ENCODE measurements at regions not wholly inside any gene's neighbourhood (a gene's known extent, or its start where the extent isn't known, plus 50 kb on each side); places are given as distances from the start of the nearest gene placed in this dataset.
"Not testable (repeated sequence)": the region's sequence is repeated elsewhere in the genome, so short reads cannot be mapped to it uniquely, and the experiment has no call there.

- not testable (repeated sequence) for H3K4me1 ChIP-seq; H3K4me3 Mint-ChIP-seq; H3K27ac Mint-ChIP-seq; H3K9me3 ChIP-seq (ENCODE audit: low read depth); H3K79me2 ChIP-seq (ENCODE audit: low read depth); H3K4me2 ChIP-seq; H3F3A ChIP-seq (ENCODE audit: low read depth); H3K4me3 ChIP-seq; DNase-seq (ENCODE audit: low spot score); H3K36me3 Mint-ChIP-seq; H3K36me3 ChIP-seq; H3K27ac ChIP-seq; H3K27me3 Mint-ChIP-seq (ENCODE audit: insufficient read depth, low read depth); H3K27me3 ChIP-seq; H2AFZ ChIP-seq (replicated peaks); H3K4me1 Mint-ChIP-seq; H4K20me1 ChIP-seq (ENCODE audit: low read depth); H3K9ac ChIP-seq
- peaks cover 18% of the 10 kb centered on the region for H3K9me3 Mint-ChIP-seq
Observed at GRCh38 chrX:76774912-76775311, 347.4 kb downstream of the MAGEE1 start.

- H3K4me1 Mint-ChIP-seq = no peaks in the 10 kb centered on the region
Observed at GRCh38 chrX:76796311-76796710, 368.8 kb downstream of the MAGEE1 start.

DNA sequence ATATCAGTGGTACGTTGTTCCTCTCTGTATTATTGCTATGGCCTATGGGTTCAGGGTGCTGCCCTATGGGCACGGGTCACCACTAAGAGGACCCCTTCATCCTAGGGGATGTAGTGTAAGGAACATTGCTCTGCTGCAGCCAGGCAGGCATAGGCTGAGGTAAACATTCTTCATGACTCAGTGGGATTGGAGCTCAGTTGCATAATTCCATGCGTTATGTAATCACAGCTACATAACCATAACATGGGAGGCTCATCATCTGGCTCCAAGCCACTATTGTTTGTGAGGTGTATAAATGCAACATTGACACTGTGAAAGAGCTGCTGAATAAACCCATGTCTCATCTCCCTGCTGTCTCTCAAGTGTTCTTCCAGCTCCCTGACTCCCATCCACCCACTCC lies 375.2 kb downstream of the MAGEE1 start:
- no peaks in the 10 kb centered on the region for H3K27me3 ChIP-seq
- no peak overlapping the region for H3K4me3 ChIP-seq
- no peaks in the 10 kb centered on the region for H3K36me3 ChIP-seq
- H2AFZ ChIP-seq (replicated peaks) = no peak overlapping the region
- no peak for DNase-seq (ENCODE audit: low spot score)
- peaks cover 3% of the 10 kb centered on the region for H3K9me3 ChIP-seq (ENCODE audit: low read depth)
- Mint-ChIP-seq H3K9me3 (peaks cover 12% of the 10 kb centered on the region), H3K27me3 (ENCODE audit: insufficient read depth, low read depth) (no peaks in the 10 kb centered on the region), H3K4me1 (no peaks in the 10 kb centered on the region), H3K27ac (no peak overlapping the region), H3K4me3 (no peak overlapping the region), H3K36me3 (no peaks in the 10 kb centered on the region)
- H3K27ac ChIP-seq = no peak overlapping the region
- no peak overlapping the region for H3K9ac ChIP-seq
- no peaks in the 10 kb centered on the region for H4K20me1 ChIP-seq (ENCODE audit: low read depth)
- H3K4me2 ChIP-seq = no peak overlapping the region
- TF ChIP-seq EZH2phosphoT487 (IDR thresholded peaks at IDR 0.05) = no peak
- TF ChIP-seq EZH2 (IDR thresholded peaks at IDR 0.05) = no peak
- TF ChIP-seq CTCF (IDR thresholded peaks at IDR 0.05) = no peak
- no peaks in the 10 kb centered on the region for H3K4me1 ChIP-seq
- H3F3A ChIP-seq (ENCODE audit: low read depth) = no peaks in the 10 kb centered on the region
- no peaks in the 10 kb centered on the region for H3K79me2 ChIP-seq (ENCODE audit: low read depth)

More at GRCh38 chrX:76796311-76796710, 368.8 kb downstream of the MAGEE1 start:
- Histone ChIP-seq H4K20me1 (ENCODE audit: low read depth) (no peaks in the 10 kb centered on the region), H3F3A (ENCODE audit: low read depth) (no peaks in the 10 kb centered on the region), H3K4me3 (no peak overlapping the region), H3K4me2 (no peak overlapping the region), H3K27ac (no peak overlapping the region), H2AFZ (replicated peaks) (no peak overlapping the region), H3K27me3 (no peaks in the 10 kb centered on the region), H3K4me1 (no peaks in the 10 kb centered on the region), H3K79me2 (ENCODE audit: low read depth) (no peaks in the 10 kb centered on the region), H3K36me3 (no peaks in the 10 kb centered on the region), H3K9ac (no peak overlapping the region), H3K9me3 (ENCODE audit: low read depth) (peaks cover 3% of the 10 kb centered on the region)
- H3K27ac Mint-ChIP-seq = no peak overlapping the region
- TF ChIP-seq CTCF (IDR thresholded peaks at IDR 0.05) = no peak
- TF ChIP-seq EZH2phosphoT487 (IDR thresholded peaks at IDR 0.05) = no peak
- TF ChIP-seq EZH2 (IDR thresholded peaks at IDR 0.05) = no peak
- H3K4me3 Mint-ChIP-seq = no peak overlapping the region
- H3K9me3 Mint-ChIP-seq = peaks cover 12% of the 10 kb centered on the region
- H3K27me3 Mint-ChIP-seq (ENCODE audit: insufficient read depth, low read depth) = no peaks in the 10 kb centered on the region
- DNase-seq (ENCODE audit: low spot score) = no peak
- peaks cover 1% of the 10 kb centered on the region for H3K36me3 Mint-ChIP-seq

DNA sequence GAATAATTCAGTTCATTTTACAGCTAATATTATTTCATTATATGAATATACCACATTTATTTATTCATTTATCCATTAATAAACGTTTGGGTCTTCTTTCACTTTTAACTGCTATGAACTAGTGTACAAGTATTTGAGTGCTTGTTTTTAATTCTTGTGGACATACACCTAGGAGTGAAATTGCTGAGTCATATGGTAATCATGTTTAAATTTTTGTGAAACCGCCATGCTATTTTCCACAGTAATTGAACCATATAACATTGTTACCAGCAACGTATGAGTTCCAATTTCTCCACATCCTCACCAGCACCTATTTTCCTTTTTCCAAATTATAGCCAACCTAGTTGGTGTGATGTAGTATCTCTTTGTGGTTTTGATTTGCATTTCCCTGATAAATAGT lies 388.2 kb downstream of the MAGEE1 start:
- H3K27ac Mint-ChIP-seq = no peak overlapping the region
- no peak for TF ChIP-seq CTCF (IDR thresholded peaks at IDR 0.05)
- no peak for TF ChIP-seq EZH2 (IDR thresholded peaks at IDR 0.05)
- no peak for TF ChIP-seq EZH2phosphoT487 (IDR thresholded peaks at IDR 0.05)

DNA sequence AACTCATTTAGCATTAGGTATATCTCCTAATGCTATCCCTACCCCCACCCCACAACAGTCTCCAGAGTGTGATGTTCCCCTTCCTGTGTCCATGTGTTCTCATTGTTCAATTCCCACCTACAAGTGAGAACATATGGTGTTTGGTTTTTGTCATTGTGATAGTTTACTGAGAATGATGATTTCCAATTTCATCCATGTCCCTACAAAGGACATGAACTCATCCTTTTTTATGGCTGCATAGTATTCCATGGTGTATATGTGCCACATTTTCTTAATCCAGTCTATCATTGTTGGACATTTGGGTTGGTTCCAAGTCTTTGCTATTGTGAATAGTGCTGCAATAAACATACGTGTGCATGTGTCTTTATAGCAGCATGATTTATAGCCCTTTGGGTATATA lies 389.8 kb downstream of the MAGEE1 start:
- H3K79me2 ChIP-seq (ENCODE audit: low read depth); H3K4me1 ChIP-seq; H2AFZ ChIP-seq (replicated peaks); H3K4me2 ChIP-seq; H3K4me3 Mint-ChIP-seq; H3K27me3 Mint-ChIP-seq (ENCODE audit: insufficient read depth, low read depth); H3K27ac ChIP-seq; H3K27me3 ChIP-seq; H3F3A ChIP-seq (ENCODE audit: low read depth); H3K4me1 Mint-ChIP-seq; H3K9ac ChIP-seq; H4K20me1 ChIP-seq (ENCODE audit: low read depth); H3K36me3 Mint-ChIP-seq; H3K9me3 ChIP-seq (ENCODE audit: low read depth); H3K27ac Mint-ChIP-seq; H3K4me3 ChIP-seq; H3K36me3 ChIP-seq; DNase-seq (ENCODE audit: low spot score); H3K9me3 Mint-ChIP-seq: not testable (repeated sequence)

More for the DNA sequence above, 388.2 kb downstream of the MAGEE1 start:
- Mint-ChIP-seq H3K9me3 (peaks cover 1% of the 10 kb centered on the region), H3K4me3 (no peak overlapping the region), H3K27me3 (ENCODE audit: insufficient read depth, low read depth) (no peaks in the 10 kb centered on the region), H3K36me3 (no peaks in the 10 kb centered on the region), H3K4me1 (no peaks in the 10 kb centered on the region)
- H3K4me1 ChIP-seq = no peaks in the 10 kb centered on the region
- H3K36me3 ChIP-seq = no peaks in the 10 kb centered on the region
- H2AFZ ChIP-seq (replicated peaks) = no peak overlapping the region
- H3K27ac ChIP-seq = no peak overlapping the region
- no peaks in the 10 kb centered on the region for H3K9me3 ChIP-seq (ENCODE audit: low read depth)
- no peaks in the 10 kb centered on the region for H3K27me3 ChIP-seq
- no peak overlapping the region for H3K9ac ChIP-seq
- H3K4me3 ChIP-seq = no peak overlapping the region
- H3K4me2 ChIP-seq = no peak overlapping the region
- no peaks in the 10 kb centered on the region for H3F3A ChIP-seq (ENCODE audit: low read depth)
- no peaks in the 10 kb centered on the region for H4K20me1 ChIP-seq (ENCODE audit: low read depth)
- DNase-seq (ENCODE audit: low spot score) = no peak
- no peaks in the 10 kb centered on the region for H3K79me2 ChIP-seq (ENCODE audit: low read depth)
